ENCODE measurements at regions not wholly inside any gene's neighbourhood (a gene's known extent, or its start where the extent isn't known, plus 50 kb on each side); places are given as distances from the start of the nearest gene placed in this dataset.

DNA sequence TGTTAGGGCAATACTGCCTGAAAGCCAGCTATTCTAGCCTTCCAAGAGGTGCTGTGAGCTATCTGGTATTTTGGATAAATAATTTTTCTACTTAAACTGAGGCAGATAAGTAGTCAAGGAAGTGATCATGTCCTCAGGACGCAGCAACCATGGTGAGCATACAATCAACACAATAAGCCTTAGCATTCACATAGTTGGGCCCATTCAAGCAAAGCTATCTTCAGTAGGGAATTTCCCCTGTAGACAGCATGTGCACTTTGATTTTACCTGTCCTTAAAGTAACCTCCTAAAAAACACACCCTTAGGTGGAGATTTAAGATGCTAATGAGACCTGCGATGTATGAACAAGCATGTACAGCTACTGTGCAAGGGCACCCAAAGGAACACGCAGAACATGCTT lies 76.2 kb upstream of the HCN1 start:
- Histone ChIP-seq H2AK5ac (ENCODE audit: low read depth, low read length) (no peak overlapping the region), H3K56ac (replicated peaks; ENCODE audit: insufficient read length, low read depth, low read length) (no peak overlapping the region), H3K27me3 (replicated peaks in 1 of 4; ENCODE audit: control insufficient read depth in 3 of 4, extremely low read depth in 1 of 4, insufficient read depth in 3 of 4, low read length in 3 of 4) (no peaks in the 10 kb centered on the region), H3K23ac (ENCODE audit: insufficient read length) (no peak overlapping the region), H3K4me3 (ENCODE audit: extremely low read depth in 1 of 4, insufficient read depth in 2 of 4, low read depth in 3 of 4, low read length in 4 of 4) (no peak overlapping the region), H2BK15ac (ENCODE audit: low read length) (no peak overlapping the region), H4K91ac (replicated peaks; ENCODE audit: insufficient read length, low read length) (no peak overlapping the region), H3K4me2 (ENCODE audit: insufficient read depth in 1 of 2, low read depth in 2 of 2, low read length in 2 of 2) (no peak overlapping the region), H3K36me3 (ENCODE audit: control insufficient read depth in 2 of 4, insufficient read depth in 4 of 4, low read length in 3 of 4) (no peaks in the 10 kb centered on the region), H4K5ac (ENCODE audit: insufficient read length, low read depth, low read length) (no peak overlapping the region), H3K79me1 (ENCODE audit: low read depth, low read length) (no peaks in the 10 kb centered on the region), H2BK20ac (ENCODE audit: low read length) (no peak overlapping the region), H2BK12ac (ENCODE audit: low read depth, low read length) (no peak overlapping the region), H3K4me1 (replicated peaks in 1 of 4; ENCODE audit: control insufficient read depth in 3 of 4, insufficient read depth in 4 of 4, low read length in 3 of 4) (no peaks in the 10 kb centered on the region), H2BK5ac (ENCODE audit: low read depth, low read length) (no peak overlapping the region), H3K14ac (ENCODE audit: insufficient read length) (no peak overlapping the region), H3K9ac (replicated peaks in 1 of 4; ENCODE audit: extremely low read depth in 1 of 4, low read depth in 3 of 4, low read length in 3 of 4) (no peak overlapping the region), H2AFZ (ENCODE audit: low read length) (peak overlapping the region; percentile 76), H3K18ac (ENCODE audit: extremely low read depth, low read length) (no peak overlapping the region), H2BK120ac (replicated peaks; ENCODE audit: low read depth, low read length) (no peak overlapping the region), H3K4ac (replicated peaks; ENCODE audit: insufficient read length, low read depth, low read length) (no peak overlapping the region), H3K79me2 (ENCODE audit: control insufficient read depth in 1 of 2, insufficient read depth in 2 of 2, low read length in 2 of 2) (no peaks in the 10 kb centered on the region), H3K23me2 (ENCODE audit: low read depth, low read length) (no peaks in the 10 kb centered on the region), H4K8ac (ENCODE audit: extremely low read depth, insufficient read depth, low read length) (no peak overlapping the region), H3K9me3 (ENCODE audit: insufficient read depth in 2 of 2, low read depth in 1 of 2, low read length in 1 of 2) (no peaks in the 10 kb centered on the region), H4K20me1 (replicated peaks in 1 of 2; ENCODE audit: control insufficient read depth in 1 of 2, insufficient read depth in 2 of 2, low read length in 2 of 2) (no peaks in the 10 kb centered on the region), H3K27ac (ENCODE audit: low read depth, low read length) (no peak overlapping the region)
- ChIA-PET POLR2A (ENCODE audit: partially characterized antibody) (no interaction called here), CTCF (ENCODE audit: partially characterized antibody) (interaction anchor here (0.8 to 1.6 kb wide), 2 partner anchors 76 to 380 kb away, joined by 3 to 6 read pairs; partner anchors contain the start of gene HCN1)
- TF ChIP-seq, protein P1, sequence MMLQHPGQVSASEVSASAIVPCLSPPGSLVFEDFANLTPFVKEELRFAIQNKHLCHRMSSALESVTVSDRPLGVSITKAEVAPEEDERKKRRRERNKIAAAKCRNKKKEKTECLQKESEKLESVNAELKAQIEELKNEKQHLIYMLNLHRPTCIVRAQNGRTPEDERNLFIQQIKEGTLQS (IDR thresholded peaks at IDR 0.05; ENCODE audit: insufficient read depth, low read depth, low read length), result no peak
- 96% methylated on average over 3 of the region's 3 CpGs; no CpG with 5 or more reads in 1 of the 2 experiments for WGBS, 2 experiments (ENCODE audit: extremely low coverage in 1 of 2, insufficient coverage in 1 of 2, insufficient read length in 1 of 2, insufficient replicate concordance in 2 of 2, low coverage in 1 of 2, low lambda C conversion rate in 2 of 2, missing lambda C conversion rate in 1 of 2)
- FAIRE-seq (no peak), DNase-seq (ENCODE audit: low read depth in 1 of 2, low spot score in 2 of 2) (no peak)
